A673 (cell line): ENCODE measurements at regions not wholly inside any gene's neighbourhood (a gene's known extent, or its start where the extent isn't known, plus 50 kb on each side); places are given as distances from the start of the nearest gene placed in this dataset.
A peak's percentile ranks its signal among the peaks of the same experiment; 100 is the strongest.

Experiments used
- BruUV-seq: library from RNA; stranded (reverse); fragments of 400-500 nt; replicated peaks from 2 replicates; lab custom pipeline; 2021; lab: Mats Ljungman, UMichigan
- CTCF ChIA-PET: fragments of 300-600 bp; sonication (Branson Sonifier 250); formaldehyde crosslinking; loops from one replicate; lab custom pipeline; 2022; ENCODE audit warnings: antibody characterized with exemption; lab: Charles Lee
- POLR2A ChIA-PET: fragments of 300-600 bp; sonication (Branson Sonifier 250); formaldehyde crosslinking; loops from one replicate; lab custom pipeline; 2022; ENCODE audit warnings: antibody characterized with exemption; ENCODE audit not compliant: low non-redundant PET; lab: Charles Lee
- DNase-seq: peaks from one replicate; pipeline ENCODE4 v3.0.0-alpha.2; 2015; ENCODE audit warnings: low spot score
- H3K27ac ChIP-seq: fragments of 200-600 bp; sonication (generic); 2 replicates; pipeline ENCODE4 v1.5.1; 2016; ENCODE audit warnings: mixed run types, low read depth, mild to moderate bottlenecking, mixed read lengths, antibody characterized with exemption, low read length; ENCODE audit not compliant: poor library complexity, severe bottlenecking
- H3K27me3 ChIP-seq: fragments of 200-600 bp; sonication (generic); replicated peaks from 2 replicates; pipeline ENCODE4 v1.6.1; 2017; ENCODE audit warnings: mixed run types, low read depth, mild to moderate bottlenecking, mixed read lengths, antibody characterized with exemption, low read length; ENCODE audit not compliant: insufficient read depth, poor library complexity
- H3K36me3 ChIP-seq: fragments of 200-600 bp; sonication (generic); 2 replicates; pipeline ENCODE4 v1.6.1; 2016; ENCODE audit warnings: mixed run types, mild to moderate bottlenecking, mixed read lengths, antibody characterized with exemption, low read length; ENCODE audit not compliant: insufficient read depth, poor library complexity, severe bottlenecking
- H3K4me1 ChIP-seq: fragments of 200-600 bp; sonication (generic); 2 replicates; pipeline ENCODE4 v1.6.1; 2017; ENCODE audit warnings: mixed run types, mild to moderate bottlenecking, mixed read lengths, antibody characterized with exemption, low read length; ENCODE audit not compliant: insufficient read depth, poor library complexity, severe bottlenecking
- H3K4me3 ChIP-seq: fragments of 200-600 bp; sonication (generic); 2 replicates; pipeline ENCODE4 v1.5.1; 2016; ENCODE audit warnings: low read depth, mixed run types, mild to moderate bottlenecking, mixed read lengths, low read length; ENCODE audit not compliant: poor library complexity, severe bottlenecking
- H3K9me3 ChIP-seq: fragments of 200-600 bp; sonication (generic); 2 replicates; pipeline ENCODE4 v1.6.1; 2016; ENCODE audit warnings: mixed run types, low read depth, mild to moderate bottlenecking, mixed read lengths, antibody characterized with exemption, low read length; ENCODE audit not compliant: poor library complexity, severe bottlenecking
- EZH2 ChIP-seq: fragments of 200-600 bp; sonication (generic); IDR thresholded peaks from 2 replicates; pipeline ENCODE4 v1.6.1; 2017; ENCODE audit warnings: borderline replicate concordance, low read depth, mild to moderate bottlenecking, mixed read lengths, antibody characterized with exemption, low read length; ENCODE audit not compliant: poor library complexity, severe bottlenecking
- intact Hi-C: fragments of 100-400 bp; cut with micrococcal nuclease; formaldehyde crosslinking; loops from one replicate; pipeline ENCODE4 v1.10.0; 2022; ENCODE audit not compliant: unreplicated experiment
- TF ChIP-seq, protein P1 (sequence below): fragments of 300-800, 200-600 bp; sonication (generic); conservative IDR thresholded peaks from 2 replicates; pipeline ENCODE4 v1.5.1; 2017; ENCODE audit warnings: low read depth, mild to moderate bottlenecking, antibody characterized with exemption, low read length, moderate library complexity, mixed read lengths

DNA sequence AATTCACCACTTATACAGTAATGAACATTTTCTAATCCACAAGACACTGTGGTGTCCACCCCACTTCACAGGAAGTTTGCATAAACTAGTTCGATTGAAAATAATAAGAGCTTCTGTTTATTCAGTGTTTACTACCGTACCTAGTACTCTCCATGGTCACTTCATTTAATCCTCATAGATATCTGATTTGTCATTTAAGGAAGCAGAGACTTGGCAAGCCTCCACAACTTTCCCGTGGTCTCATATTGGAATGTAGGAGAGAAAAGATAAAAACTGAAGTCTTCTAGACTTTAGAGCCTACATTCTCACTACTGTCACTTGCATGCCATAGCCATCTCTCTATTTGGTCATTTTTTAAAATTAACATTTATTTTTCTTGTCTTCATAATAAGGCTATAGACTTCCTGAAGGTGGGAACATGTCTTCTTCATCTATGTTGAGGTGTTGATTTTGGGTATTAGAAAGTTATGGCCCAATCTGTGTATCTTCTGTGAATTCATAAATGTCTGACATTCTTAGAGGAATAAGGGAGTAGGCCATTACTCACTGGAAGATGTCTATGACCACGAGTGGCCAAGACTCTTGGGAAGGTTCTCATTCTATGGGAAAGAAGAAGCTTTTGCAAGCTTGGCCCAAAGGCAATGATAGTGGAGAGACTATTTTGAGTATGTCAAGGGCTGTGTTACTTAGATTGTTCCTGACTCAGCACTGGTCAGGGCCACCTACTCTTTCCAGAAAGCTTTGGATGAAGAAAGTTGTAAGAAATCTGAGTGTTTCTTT, 423.7 kb downstream of the LRIG3 start:
- Histone ChIP-seq H3K4me3 (no peak overlapping the region), H3K27ac (no peak overlapping the region), H3K27me3 (no peaks in the 10 kb centered on the region), H3K36me3 (no peaks in the 10 kb centered on the region), H3K9me3 (no peaks in the 10 kb centered on the region), H3K4me1 (peaks cover under 1% of the 10 kb centered on the region)
- POLR2A ChIA-PET, result no interaction called here
- DNase-seq, result no peak
- CTCF ChIA-PET, result no interaction called here
- TF ChIP-seq, protein P1, sequence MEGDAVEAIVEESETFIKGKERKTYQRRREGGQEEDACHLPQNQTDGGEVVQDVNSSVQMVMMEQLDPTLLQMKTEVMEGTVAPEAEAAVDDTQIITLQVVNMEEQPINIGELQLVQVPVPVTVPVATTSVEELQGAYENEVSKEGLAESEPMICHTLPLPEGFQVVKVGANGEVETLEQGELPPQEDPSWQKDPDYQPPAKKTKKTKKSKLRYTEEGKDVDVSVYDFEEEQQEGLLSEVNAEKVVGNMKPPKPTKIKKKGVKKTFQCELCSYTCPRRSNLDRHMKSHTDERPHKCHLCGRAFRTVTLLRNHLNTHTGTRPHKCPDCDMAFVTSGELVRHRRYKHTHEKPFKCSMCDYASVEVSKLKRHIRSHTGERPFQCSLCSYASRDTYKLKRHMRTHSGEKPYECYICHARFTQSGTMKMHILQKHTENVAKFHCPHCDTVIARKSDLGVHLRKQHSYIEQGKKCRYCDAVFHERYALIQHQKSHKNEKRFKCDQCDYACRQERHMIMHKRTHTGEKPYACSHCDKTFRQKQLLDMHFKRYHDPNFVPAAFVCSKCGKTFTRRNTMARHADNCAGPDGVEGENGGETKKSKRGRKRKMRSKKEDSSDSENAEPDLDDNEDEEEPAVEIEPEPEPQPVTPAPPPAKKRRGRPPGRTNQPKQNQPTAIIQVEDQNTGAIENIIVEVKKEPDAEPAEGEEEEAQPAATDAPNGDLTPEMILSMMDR, result no peak
- TF ChIP-seq EZH2, result no peak
- intact Hi-C loops, result no loop called here
- BruUV-seq, result no TSS peak

GRCh38 chr12:58500399-58500798, 419.9 kb downstream of the LRIG3 start:
- ChIA-PET POLR2A (no interaction called here), CTCF (no interaction called here)
- Histone ChIP-seq H3K27me3 (no peaks in the 10 kb centered on the region), H3K27ac (no peak overlapping the region), H3K4me3 (no peak overlapping the region), H3K4me1 (peaks cover 8% of the 10 kb centered on the region), H3K9me3 (no peaks in the 10 kb centered on the region), H3K36me3 (no peaks in the 10 kb centered on the region)
- DNase-seq, result no peak
- no TSS peak for BruUV-seq
- TF ChIP-seq, protein P1, result no peak
- TF ChIP-seq EZH2, result no peak
- intact Hi-C loops, result no loop called here

GRCh38 chr12:58502226-58502625, 418.1 kb downstream of the LRIG3 start:
- ChIA-PET POLR2A (no interaction called here), CTCF (no interaction called here)
- Histone ChIP-seq H3K4me3 (no peak overlapping the region), H3K27me3 (no peaks in the 10 kb centered on the region), H3K36me3 (no peaks in the 10 kb centered on the region), H3K9me3 (no peaks in the 10 kb centered on the region), H3K4me1 (peaks cover 8% of the 10 kb centered on the region), H3K27ac (no peak overlapping the region)
- TF ChIP-seq, protein P1, result no peak
- no peak for TF ChIP-seq EZH2
- BruUV-seq, result no TSS peak
- intact Hi-C loops, result no loop called here
- DNase-seq, result peak; percentile 41
